ENCODE measurements at regions not wholly inside any gene's neighbourhood (a gene's known extent, or its start where the extent isn't known, plus 50 kb on each side); places are given as distances from the start of the nearest gene placed in this dataset.

- 70 to 74% methylated on average over 6 of the region's 6 CpGs for WGBS, 2 donors
- TF ChIP-seq CTCF (IDR thresholded peaks at IDR 0.05) (no peak), POLR2A (IDR thresholded peaks at IDR 0.05) (no peak)
- intact Hi-C loops (cut with DNase I; ENCODE audit: low total_unique reads) = no loop called here
- H3K4me3 ChIP-seq (ENCODE audit: low read depth, poor library complexity, severe bottlenecking) = no peak overlapping the region
- DNase-seq (ENCODE audit: low spot score in 2 of 2) = no peak
Measured at GRCh38 chr6:148221196-148221979, 121.2 kb upstream of the SASH1 start.

- intact Hi-C loops (cut with DNase I; ENCODE audit: low total_unique reads) = no loop called here
- 69 to 86% methylated on average over 3 of the region's 3 CpGs for WGBS, 2 donors
- no peak for DNase-seq (ENCODE audit: low spot score in 2 of 2)
- TF ChIP-seq POLR2A (IDR thresholded peaks at IDR 0.05) (no peak), CTCF (IDR thresholded peaks at IDR 0.05) (no peak)
- no peak overlapping the region for H3K4me3 ChIP-seq (ENCODE audit: low read depth, poor library complexity, severe bottlenecking)
Measured at GRCh38 chr6:148222376-148222775, 120.3 kb upstream of the SASH1 start.

GRCh38 chr6:148222846-148223245, 119.8 kb upstream of the SASH1 start:
- no peak for DNase-seq (ENCODE audit: low spot score in 2 of 2)
- WGBS, 2 donors = 75 to 82% methylated on average over 6 of the region's 6 CpGs
- no peak for TF ChIP-seq CTCF (IDR thresholded peaks at IDR 0.05)
- TF ChIP-seq POLR2A (IDR thresholded peaks at IDR 0.05) = no peak
- intact Hi-C loops (cut with DNase I; ENCODE audit: low total_unique reads) = no loop called here
- H3K4me3 ChIP-seq (ENCODE audit: low read depth, poor library complexity, severe bottlenecking) = no peak overlapping the region

- 86 to 94% methylated on average over 3 of the region's 3 CpGs for WGBS, 2 donors
- TF ChIP-seq CTCF (IDR thresholded peaks at IDR 0.05) = no peak
- no peak for TF ChIP-seq POLR2A (IDR thresholded peaks at IDR 0.05)
- no peak overlapping the region for H3K4me3 ChIP-seq (ENCODE audit: low read depth, poor library complexity, severe bottlenecking)
- intact Hi-C loops (cut with DNase I; ENCODE audit: low total_unique reads) = no loop called here
- no peak for DNase-seq (ENCODE audit: low spot score in 2 of 2)
Measured at GRCh38 chr6:148223424-148223842, 119.2 kb upstream of the SASH1 start.

- TF ChIP-seq POLR2A (IDR thresholded peaks at IDR 0.05) (no peak), CTCF (IDR thresholded peaks at IDR 0.05) (no peak)
- no peak overlapping the region for H3K4me3 ChIP-seq (ENCODE audit: low read depth, poor library complexity, severe bottlenecking)
- intact Hi-C loops (cut with DNase I; ENCODE audit: low total_unique reads) = no loop called here
- no peak for DNase-seq (ENCODE audit: low spot score in 2 of 2)
Measured at GRCh38 chr6:148225871-148226270, 116.8 kb upstream of the SASH1 start.

GRCh38 chr6:148226284-148226683, 116.4 kb upstream of the SASH1 start:
- TF ChIP-seq CTCF (IDR thresholded peaks at IDR 0.05) (no peak), POLR2A (IDR thresholded peaks at IDR 0.05) (no peak)
- H3K4me3 ChIP-seq (ENCODE audit: low read depth, poor library complexity, severe bottlenecking) = no peak overlapping the region
- 82 to 88% methylated on average over 6 of the region's 6 CpGs for WGBS, 2 donors
- DNase-seq (ENCODE audit: low spot score in 2 of 2) = no peak
- intact Hi-C loops (cut with DNase I; ENCODE audit: low total_unique reads) = no loop called here
